Omental fat pad (tissue), 3 donors: ENCODE measurements at regions not wholly inside any gene's neighbourhood (a gene's known extent, or its start where the extent isn't known, plus 50 kb on each side); places are given as distances from the start of the nearest gene placed in this dataset.

Experiments
- ATAC-seq: fragments of 150-250 bp; one replicate; pipeline ENCODE4 v1.9.1; 2016; ENCODE audit warnings: mild to moderate bottlenecking, moderate library complexity; ENCODE audit not compliant: low FRiP score
- DNase-seq: peaks from one replicate; pipeline ENCODE4 v3.0.0-alpha.2; 2019; ENCODE audit warnings: low spot score
- TF ChIP-seq, protein P1 (sequence below), 3 donors: fragments of 450-650 bp; IDR thresholded peaks; one replicate each; pipeline ENCODE4 v1.5.1; 2016 to 2017; ENCODE audit warnings: antibody characterized with exemption in 3 of 3, mild to moderate bottlenecking in 3 of 3, moderate library complexity in 2 of 3

DNA sequence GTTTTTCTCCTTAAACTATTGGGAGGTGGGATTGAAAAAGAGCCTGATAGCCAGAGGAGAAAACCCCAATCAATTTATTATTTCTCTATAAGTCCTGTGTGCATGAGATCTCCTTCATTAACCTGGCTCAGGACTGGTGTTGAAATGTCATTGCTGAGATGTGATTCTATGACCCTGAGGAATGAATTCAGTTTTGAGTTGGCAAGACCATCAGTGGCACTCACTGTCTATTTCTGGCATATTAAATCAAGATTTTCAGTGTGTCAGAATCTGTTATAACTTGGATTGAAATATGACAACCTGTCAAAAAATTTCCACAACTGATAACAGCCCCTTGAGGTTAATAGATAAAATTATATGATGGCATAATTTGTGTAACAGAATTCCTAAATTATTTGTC lies 431.1 kb downstream of the TFAP2B start:
- ATAC-seq (no peak), DNase-seq (no peak)
- TF ChIP-seq, protein P1, sequence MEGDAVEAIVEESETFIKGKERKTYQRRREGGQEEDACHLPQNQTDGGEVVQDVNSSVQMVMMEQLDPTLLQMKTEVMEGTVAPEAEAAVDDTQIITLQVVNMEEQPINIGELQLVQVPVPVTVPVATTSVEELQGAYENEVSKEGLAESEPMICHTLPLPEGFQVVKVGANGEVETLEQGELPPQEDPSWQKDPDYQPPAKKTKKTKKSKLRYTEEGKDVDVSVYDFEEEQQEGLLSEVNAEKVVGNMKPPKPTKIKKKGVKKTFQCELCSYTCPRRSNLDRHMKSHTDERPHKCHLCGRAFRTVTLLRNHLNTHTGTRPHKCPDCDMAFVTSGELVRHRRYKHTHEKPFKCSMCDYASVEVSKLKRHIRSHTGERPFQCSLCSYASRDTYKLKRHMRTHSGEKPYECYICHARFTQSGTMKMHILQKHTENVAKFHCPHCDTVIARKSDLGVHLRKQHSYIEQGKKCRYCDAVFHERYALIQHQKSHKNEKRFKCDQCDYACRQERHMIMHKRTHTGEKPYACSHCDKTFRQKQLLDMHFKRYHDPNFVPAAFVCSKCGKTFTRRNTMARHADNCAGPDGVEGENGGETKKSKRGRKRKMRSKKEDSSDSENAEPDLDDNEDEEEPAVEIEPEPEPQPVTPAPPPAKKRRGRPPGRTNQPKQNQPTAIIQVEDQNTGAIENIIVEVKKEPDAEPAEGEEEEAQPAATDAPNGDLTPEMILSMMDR (IDR thresholded peaks at IDR 0.05) = no peak

DNA sequence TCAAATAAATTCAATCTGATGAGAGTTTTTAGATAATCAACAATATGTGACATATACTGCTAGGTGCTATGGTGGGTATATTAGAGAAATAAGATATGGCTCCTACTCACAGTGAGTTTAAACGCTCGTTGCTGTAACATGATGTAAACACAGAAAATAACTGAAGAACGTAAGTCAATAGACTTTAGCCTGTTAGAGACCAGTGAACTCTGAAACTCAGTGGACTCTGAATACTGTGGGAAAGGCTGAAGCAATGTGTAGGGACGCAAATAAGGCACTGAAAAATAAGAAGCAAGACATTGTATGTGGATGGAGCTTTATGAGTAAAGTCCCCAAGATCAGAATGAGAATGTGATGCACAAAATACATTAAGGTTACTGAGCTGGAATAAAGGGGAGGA lies 431.6 kb downstream of the TFAP2B start:
- no peak for DNase-seq
- TF ChIP-seq, protein P1 (IDR thresholded peaks at IDR 0.05) = no peak
- no peak for ATAC-seq

DNA sequence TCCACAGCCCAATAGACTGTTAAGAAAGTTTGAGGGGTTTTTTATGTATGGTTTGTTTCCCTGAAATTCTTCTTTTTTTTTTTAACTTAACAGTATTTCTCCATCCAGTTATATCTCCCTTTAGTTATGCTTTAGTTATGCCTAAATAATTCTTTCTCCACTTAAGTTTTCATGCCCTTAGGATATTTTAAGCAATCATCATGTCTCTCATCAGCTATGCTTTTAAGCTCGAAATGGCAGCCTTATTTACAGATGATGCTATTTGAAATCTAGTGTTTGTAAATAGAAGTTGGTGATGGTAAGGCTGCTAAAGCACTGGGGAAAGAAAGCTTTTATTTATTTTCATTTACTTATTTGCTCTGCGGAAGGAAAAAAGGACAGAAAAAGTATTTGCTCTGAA lies 439.3 kb downstream of the TFAP2B start:
- TF ChIP-seq, protein P1 (IDR thresholded peaks at IDR 0.05) = no peak
- DNase-seq (no peak), ATAC-seq (no peak)

DNA sequence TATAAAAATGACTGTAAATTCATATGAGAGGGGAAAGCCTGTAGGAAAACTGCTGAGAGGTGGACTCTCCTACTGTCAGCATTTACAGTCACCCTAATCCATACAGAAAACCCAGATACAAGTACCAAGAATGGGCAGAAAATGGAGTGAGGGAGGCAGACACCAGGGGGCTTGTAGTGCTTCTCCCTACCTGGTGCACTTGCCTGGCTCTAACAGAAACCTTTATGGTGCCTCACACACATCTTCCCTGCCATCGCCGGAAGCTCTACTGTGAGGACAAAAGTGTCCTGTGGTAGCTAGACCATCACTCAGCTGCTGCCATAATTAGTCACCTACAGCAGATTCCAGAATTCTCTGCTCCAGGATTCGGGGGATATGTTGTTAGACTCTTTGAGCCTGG lies 441.3 kb downstream of the TFAP2B start:
- TF ChIP-seq, protein P1 (IDR thresholded peaks at IDR 0.05) = no peak
- DNase-seq = no peak
- no peak for ATAC-seq

DNA sequence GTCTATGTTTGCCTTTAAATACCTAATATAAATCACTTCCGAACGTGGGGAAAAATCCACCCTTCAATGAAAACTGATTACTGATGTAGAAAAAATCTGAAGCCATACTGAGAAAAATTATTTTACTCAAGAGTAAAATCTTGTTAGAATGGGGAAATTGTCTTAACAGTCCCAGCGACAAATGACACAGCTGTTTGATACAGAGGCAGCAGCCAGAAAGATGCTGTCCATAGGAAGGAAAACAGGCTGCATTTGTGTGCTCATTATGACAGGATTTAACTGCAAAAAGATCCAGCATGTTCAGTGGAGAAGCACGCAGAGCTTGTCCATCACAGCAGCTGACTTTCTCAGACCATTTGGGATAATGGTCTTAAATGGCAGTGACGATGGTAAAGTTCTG lies 443.0 kb downstream of the TFAP2B start:
- TF ChIP-seq, protein P1 (IDR thresholded peaks at IDR 0.05) = no peak
- ATAC-seq (no peak), DNase-seq (no peak)

DNA sequence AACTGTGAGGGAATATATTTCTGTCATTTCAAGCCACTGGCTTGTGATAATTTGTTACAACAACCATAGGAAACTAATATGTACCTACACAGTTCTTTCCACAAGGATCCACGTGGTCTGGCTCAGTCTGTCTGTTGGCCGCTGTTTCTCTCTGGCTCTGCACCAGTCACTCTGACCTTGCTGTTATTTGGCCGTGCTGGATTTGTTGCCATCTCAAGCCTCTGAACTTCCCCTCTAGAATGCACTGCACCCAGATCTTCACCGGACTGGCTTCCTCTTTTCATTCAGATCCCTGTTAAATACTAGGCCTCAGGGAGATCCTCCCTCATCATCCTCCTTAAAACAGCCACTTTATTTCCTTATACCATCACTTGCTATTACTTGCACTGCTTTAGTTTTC lies 446.8 kb downstream of the TFAP2B start:
- TF ChIP-seq, protein P1 (IDR thresholded peaks at IDR 0.05) = no peak
- no peak for ATAC-seq
- no peak for DNase-seq

DNA sequence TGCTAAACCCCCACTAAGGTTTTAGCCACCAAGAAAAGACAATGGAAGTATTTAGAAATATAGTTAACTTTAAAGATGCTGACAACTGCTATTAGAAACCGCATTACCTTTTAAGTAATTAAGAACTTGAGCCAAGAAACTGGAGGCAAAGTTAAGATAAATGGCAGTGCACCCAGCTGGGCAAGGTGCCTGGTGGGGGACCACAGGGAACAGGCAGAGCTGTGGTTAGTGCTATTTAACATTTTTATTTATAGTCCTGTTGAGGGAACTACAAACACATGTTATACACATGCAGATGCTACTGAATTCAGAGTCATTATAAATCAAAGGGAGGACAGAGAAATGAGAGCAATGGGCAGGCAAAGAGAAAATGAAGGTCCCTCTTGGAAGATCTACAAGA lies 447.9 kb downstream of the TFAP2B start:
- ATAC-seq (no peak), DNase-seq (no peak)
- TF ChIP-seq, protein P1 (IDR thresholded peaks at IDR 0.05) = no peak
